AG09309 (cell line): ENCODE measurements at regions not wholly inside any gene's neighbourhood (a gene's known extent, or its start where the extent isn't known, plus 50 kb on each side); places are given as distances from the start of the nearest gene placed in this dataset.
A peak's percentile ranks its signal among the peaks of the same experiment; 100 is the strongest.

Experiments
- DNase-seq: peaks from one replicate; pipeline ENCODE4 v3.0.0-alpha.2; 2010; ENCODE audit warnings: low read depth
- H3K4me3 ChIP-seq: 2 replicates; pipeline ENCODE4 v1.5.1; 2011; ENCODE audit warnings: mild to moderate bottlenecking, low read depth, low read length, moderate library complexity; ENCODE audit not compliant: control insufficient read depth
- TF ChIP-seq, protein P1 (sequence below): IDR thresholded peaks from 2 replicates; pipeline ENCODE4 v1.5.1; 2011; ENCODE audit warnings: mild to moderate bottlenecking, low read depth, low read length, inconsistent platforms; ENCODE audit not compliant: insufficient read depth, control insufficient read depth; ENCODE audit errors: missing control alignments

DNA sequence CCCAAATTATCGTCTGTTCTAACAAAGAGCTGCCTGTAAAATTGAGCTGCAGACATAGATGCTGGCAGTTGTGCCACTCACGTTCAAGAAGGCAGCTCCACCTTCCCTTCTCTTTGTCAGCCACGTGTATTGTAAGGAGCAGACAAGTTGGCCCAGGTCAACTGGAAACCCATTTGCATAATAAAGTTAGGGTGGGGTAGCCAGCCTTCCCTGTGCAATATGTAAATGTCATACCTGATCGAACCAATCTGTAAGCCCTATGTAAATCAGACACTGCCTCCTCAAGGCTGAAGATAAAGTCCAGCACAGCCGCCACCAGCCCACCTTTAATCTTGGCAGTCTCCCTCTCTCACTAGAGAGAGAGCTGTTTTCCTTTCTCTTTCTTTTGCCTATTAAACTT is 117.2 kb downstream of the TMEM144 start:
- DNase-seq = no peak
- TF ChIP-seq, protein P1, sequence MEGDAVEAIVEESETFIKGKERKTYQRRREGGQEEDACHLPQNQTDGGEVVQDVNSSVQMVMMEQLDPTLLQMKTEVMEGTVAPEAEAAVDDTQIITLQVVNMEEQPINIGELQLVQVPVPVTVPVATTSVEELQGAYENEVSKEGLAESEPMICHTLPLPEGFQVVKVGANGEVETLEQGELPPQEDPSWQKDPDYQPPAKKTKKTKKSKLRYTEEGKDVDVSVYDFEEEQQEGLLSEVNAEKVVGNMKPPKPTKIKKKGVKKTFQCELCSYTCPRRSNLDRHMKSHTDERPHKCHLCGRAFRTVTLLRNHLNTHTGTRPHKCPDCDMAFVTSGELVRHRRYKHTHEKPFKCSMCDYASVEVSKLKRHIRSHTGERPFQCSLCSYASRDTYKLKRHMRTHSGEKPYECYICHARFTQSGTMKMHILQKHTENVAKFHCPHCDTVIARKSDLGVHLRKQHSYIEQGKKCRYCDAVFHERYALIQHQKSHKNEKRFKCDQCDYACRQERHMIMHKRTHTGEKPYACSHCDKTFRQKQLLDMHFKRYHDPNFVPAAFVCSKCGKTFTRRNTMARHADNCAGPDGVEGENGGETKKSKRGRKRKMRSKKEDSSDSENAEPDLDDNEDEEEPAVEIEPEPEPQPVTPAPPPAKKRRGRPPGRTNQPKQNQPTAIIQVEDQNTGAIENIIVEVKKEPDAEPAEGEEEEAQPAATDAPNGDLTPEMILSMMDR = no peak
- H3K4me3 ChIP-seq = no peak overlapping the region

DNA sequence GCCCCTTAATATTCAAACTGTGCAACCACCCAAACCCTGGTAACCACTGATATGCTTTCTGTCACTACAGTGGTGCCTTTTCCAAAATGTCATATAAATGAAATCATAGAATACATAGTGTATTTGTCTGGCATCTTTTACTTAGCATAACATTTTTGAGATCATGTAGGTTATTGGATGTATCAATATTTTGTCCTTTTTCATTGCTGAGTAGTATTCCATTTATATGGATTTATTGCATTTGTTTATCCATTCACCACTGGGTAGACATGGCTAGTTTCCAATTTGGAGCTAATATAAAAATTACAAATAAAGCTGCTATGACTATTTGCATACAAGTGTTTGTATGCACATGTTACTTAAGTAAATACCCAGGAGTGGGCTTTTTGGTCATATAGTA is 121.6 kb downstream of the TMEM144 start:
- H3K4me3 ChIP-seq = no peak overlapping the region
- TF ChIP-seq, protein P1 = no peak

DNA sequence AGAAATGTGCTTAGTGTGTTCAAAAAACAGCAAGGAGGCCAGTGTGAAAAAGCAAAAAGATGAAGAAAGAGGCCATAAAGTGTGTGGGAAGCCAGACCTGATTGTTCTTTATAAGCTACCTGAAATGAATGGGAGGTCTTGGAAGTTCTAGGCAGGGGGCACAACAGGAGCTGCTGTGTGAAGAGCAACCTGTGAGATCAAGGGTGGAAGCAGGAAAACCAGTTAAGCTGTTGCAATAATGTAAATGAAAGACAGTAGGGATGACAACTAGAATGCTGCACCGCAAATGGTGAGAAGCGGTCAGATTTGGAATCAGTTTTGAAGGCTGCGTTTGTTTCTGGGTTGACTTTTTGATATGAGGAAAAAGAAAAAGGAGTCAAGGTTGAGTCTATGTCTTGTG is 123.5 kb downstream of the TMEM144 start:
- TF ChIP-seq, protein P1 = no peak
- no peak for DNase-seq
- H3K4me3 ChIP-seq = no peak overlapping the region

More for the DNA sequence above, 121.6 kb downstream of the TMEM144 start:
- DNase-seq = no peak

DNA sequence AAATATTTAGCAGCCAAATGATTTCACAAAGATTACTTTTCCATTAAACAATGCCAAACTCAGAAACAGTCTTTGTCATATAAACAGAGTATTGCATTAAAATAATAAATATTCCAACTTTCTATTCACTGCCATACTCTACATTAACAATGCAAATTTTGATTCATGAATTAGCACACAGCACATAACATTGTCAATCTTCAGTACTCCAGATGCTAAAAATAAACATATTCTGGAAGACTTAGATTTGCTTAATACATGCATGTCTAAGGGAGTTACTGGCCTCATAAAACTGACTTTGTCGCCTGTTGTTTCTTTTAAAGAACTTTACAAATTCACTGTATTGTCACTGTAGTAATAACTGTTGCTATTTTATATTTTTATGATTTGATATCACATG is 131.6 kb downstream of the TMEM144 start:
- no peak overlapping the region for H3K4me3 ChIP-seq
- TF ChIP-seq, protein P1 = no peak
- no peak for DNase-seq

DNA sequence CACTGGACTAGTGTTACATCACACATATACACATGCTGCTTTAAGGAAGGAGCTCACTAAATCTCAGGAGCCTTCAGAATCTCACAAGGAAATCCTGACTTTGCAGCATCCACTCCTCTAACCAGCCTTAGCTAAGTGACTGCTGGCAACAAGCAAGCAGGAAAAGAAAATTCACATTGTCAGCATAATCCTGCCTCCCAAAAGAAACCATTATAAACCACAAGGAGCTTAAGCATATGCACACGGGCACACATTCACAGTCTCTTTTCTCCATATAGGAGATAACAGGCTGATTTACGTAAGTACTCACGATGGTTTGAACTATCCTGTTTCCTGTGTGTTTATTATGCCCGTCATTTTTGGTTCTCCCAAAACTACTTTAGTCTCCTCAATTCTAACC is 136.3 kb downstream of the TMEM144 start:
- no peak for DNase-seq
- TF ChIP-seq, protein P1 = no peak
- H3K4me3 ChIP-seq = no peak overlapping the region

DNA sequence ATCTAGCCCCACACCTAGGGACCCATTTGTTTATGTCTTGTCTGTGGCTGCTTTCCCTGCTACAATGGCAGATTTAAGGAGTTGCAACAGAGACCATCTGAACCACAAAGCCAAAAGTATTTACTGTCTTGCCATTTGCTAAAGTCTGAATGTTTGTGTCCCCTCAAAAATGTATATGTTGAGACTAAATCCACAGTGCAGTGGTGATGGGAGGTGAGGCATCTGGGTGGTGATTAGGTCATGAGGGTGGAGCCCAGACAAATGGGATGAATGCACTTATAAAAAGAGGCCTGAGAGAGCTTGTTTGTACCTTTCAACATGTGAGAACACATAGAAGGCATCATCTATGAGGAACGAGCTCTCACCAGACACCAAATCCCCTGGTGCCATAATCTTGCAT is 137.3 kb downstream of the TMEM144 start:
- peak; percentile 17 for DNase-seq
- no peak overlapping the region for H3K4me3 ChIP-seq
- TF ChIP-seq, protein P1 = no peak

DNA sequence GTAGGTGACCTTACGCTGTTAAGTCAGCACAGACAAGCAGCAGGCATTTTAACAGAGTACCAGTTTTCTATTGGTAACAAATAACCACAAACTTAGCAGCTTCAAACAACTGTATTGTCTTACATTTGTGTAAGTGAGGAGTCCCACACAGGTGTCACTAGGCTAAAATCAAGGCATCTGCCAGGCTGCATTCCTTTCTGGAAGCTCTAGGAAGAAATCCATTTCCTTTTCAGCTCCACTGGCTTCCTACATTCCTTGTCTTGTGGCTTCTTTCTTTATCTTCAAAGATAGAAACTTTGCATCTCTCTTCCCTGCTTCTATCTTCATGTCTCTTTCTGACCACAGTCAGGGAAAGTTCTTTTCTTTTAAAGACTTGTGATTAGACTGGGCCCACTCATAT is 139.9 kb downstream of the TMEM144 start:
- TF ChIP-seq, protein P1 = no peak
- no peak overlapping the region for H3K4me3 ChIP-seq
- DNase-seq = no peak
